H1 (cell line): ENCODE measurements at regions not wholly inside any gene's neighbourhood (a gene's known extent, or its start where the extent isn't known, plus 50 kb on each side); places are given as distances from the start of the nearest gene placed in this dataset.

Source experiments
- CTCF ChIA-PET: fragments of 300-600 bp; sonication (Branson Sonifier 250); formaldehyde crosslinking; loops from one replicate; lab custom pipeline; 2021; ENCODE audit not compliant: partially characterized antibody; lab: Charles Lee
- POLR2A ChIA-PET: fragments of 300-600 bp; sonication (Branson Sonifier 250); formaldehyde crosslinking; loops from one replicate; lab custom pipeline; 2021; ENCODE audit warnings: inconsistent platforms; ENCODE audit not compliant: partially characterized antibody; lab: Charles Lee
- DNase-seq, 2 experiments: peaks; one replicate each; pipeline versions ENCODE4 v3.0.0 to v3.0.0-alpha.2; 2010 to 2022; ENCODE audit warnings: low spot score in 2 of 2, low read depth in 1 of 2, mixed read lengths in 1 of 2
- FAIRE-seq: peaks from 2 replicates; lab custom pipeline; 2011; peaks lifted over from hg19 to GRCh38; lab: Jason Lieb, UNC
- H2AFZ ChIP-seq: 2 replicates; pipeline ENCODE4 v1.8.1; 2012; ENCODE audit warnings: low read length, inconsistent platforms
- H2AK5ac ChIP-seq: 2 replicates; pipeline ENCODE4 v1.6.1; 2013; ENCODE audit warnings: low read depth, low read length
- H2BK120ac ChIP-seq: replicated peaks from 2 replicates; pipeline ENCODE3; 2013; ENCODE audit warnings: low read depth, low read length, inconsistent platforms
- H2BK12ac ChIP-seq: 2 replicates; pipeline ENCODE4 v1.6.1; 2013; ENCODE audit warnings: low read depth, low read length
- H2BK15ac ChIP-seq: 2 replicates; pipeline ENCODE4 v1.6.1; 2013; ENCODE audit warnings: low read length
- H2BK20ac ChIP-seq: 2 replicates; pipeline ENCODE4 v1.6.1; 2013; ENCODE audit warnings: low read length
- H2BK5ac ChIP-seq: 2 replicates; pipeline ENCODE4 v1.6.1; 2013; ENCODE audit warnings: low read depth, low read length
- H3K14ac ChIP-seq: 2 replicates; pipeline ENCODE4 v1.6.1; 2013; ENCODE audit warnings: inconsistent platforms; ENCODE audit not compliant: insufficient read length
- H3K18ac ChIP-seq: 2 replicates; pipeline ENCODE4 v1.6.1; 2013; ENCODE audit warnings: low read length; ENCODE audit errors: extremely low read depth
- H3K23ac ChIP-seq: 2 replicates; pipeline ENCODE4 v1.6.1; 2013; ENCODE audit warnings: inconsistent platforms; ENCODE audit not compliant: insufficient read length
- H3K23me2 ChIP-seq: 2 replicates; pipeline ENCODE4 v1.6.1; 2013; ENCODE audit warnings: low read depth, low read length
- H3K27ac ChIP-seq: 2 replicates; pipeline ENCODE4 v1.6.1; 2011; ENCODE audit warnings: low read depth, low read length, inconsistent platforms
- H3K27me3 ChIP-seq, 4 experiments: replicated peaks in 1 of 4; 1 replicate in 1 of 4; 2 replicates in 3 of 4; pipeline versions ENCODE4 v1.6.1 to v1.8.1; 2011 to 2013; ENCODE audit warnings: low read length in 3 of 4, mild to moderate bottlenecking in 3 of 4, inconsistent platforms in 2 of 4, mixed read lengths in 2 of 4, moderate library complexity in 1 of 4; ENCODE audit not compliant: control insufficient read depth in 3 of 4, insufficient read depth in 3 of 4; ENCODE audit errors: extremely low read depth in 1 of 4
- H3K36me3 ChIP-seq, 4 experiments: 2 replicates each; pipeline versions ENCODE4 v1.6.1 to v1.8.1; 2011 to 2013; ENCODE audit warnings: mild to moderate bottlenecking in 4 of 4, low read length in 3 of 4, moderate library complexity in 2 of 4, control low read depth in 1 of 4, inconsistent platforms in 1 of 4; ENCODE audit not compliant: insufficient read depth in 4 of 4, control insufficient read depth in 2 of 4
- H3K4ac ChIP-seq: replicated peaks from 2 replicates; pipeline ENCODE3; 2013; ENCODE audit warnings: low read length, low read depth, mixed read lengths, inconsistent platforms; ENCODE audit not compliant: insufficient read length
- H3K4me1 ChIP-seq, 4 experiments: replicated peaks in 1 of 4; 1 replicate in 1 of 4; 2 replicates in 3 of 4; pipeline versions ENCODE4 v1.6.1 to v1.8.1; 2011 to 2013; ENCODE audit warnings: low read length in 3 of 4, inconsistent platforms in 2 of 4, mixed read lengths in 1 of 4; ENCODE audit not compliant: insufficient read depth in 4 of 4, control insufficient read depth in 3 of 4
- H3K4me2 ChIP-seq, 2 experiments: 2 replicates each; pipeline versions ENCODE4 v1.6.1 to v1.8.1; 2011 to 2013; ENCODE audit warnings: low read depth in 2 of 2, low read length in 2 of 2, control low read depth in 1 of 2, inconsistent platforms in 1 of 2, mild to moderate bottlenecking in 1 of 2; ENCODE audit not compliant: insufficient read depth in 1 of 2
- H3K4me3 ChIP-seq, 4 experiments: fragments of 200-600, 300-600 bp in 1 of 4; sonication (generic), shearing (Covaris generic), sonication (Bioruptor Twin) in 1 of 4; 2 replicates each; pipeline versions ENCODE4 v1.5.1 to v1.8.1; 2011 to 2016; ENCODE audit warnings: low read length in 4 of 4, low read depth in 3 of 4, control low read depth in 2 of 4, inconsistent platforms in 2 of 4, mild to moderate bottlenecking in 2 of 4, mixed read lengths in 1 of 4, moderate library complexity in 1 of 4; ENCODE audit not compliant: insufficient read depth in 2 of 4; ENCODE audit errors: extremely low read depth in 1 of 4
- H3K56ac ChIP-seq: replicated peaks from 2 replicates; pipeline ENCODE3; 2013; ENCODE audit warnings: low read depth, mild to moderate bottlenecking, mixed read lengths, low read length, inconsistent platforms; ENCODE audit not compliant: insufficient read length
- H3K79me1 ChIP-seq: 2 replicates; pipeline ENCODE4 v1.6.1; 2013; ENCODE audit warnings: low read depth, low read length, control low read depth
- H3K79me2 ChIP-seq, 2 experiments: 2 replicates each; pipeline versions ENCODE4 v1.6.1 to v1.8.1; 2012 to 2013; ENCODE audit warnings: low read length in 2 of 2, mild to moderate bottlenecking in 2 of 2, inconsistent platforms in 1 of 2; ENCODE audit not compliant: insufficient read depth in 2 of 2, control insufficient read depth in 1 of 2
- H3K9ac ChIP-seq, 4 experiments: replicated peaks in 1 of 4; 1 replicate in 1 of 4; 2 replicates in 3 of 4; pipeline versions ENCODE4 v1.6.1 to v1.8.1; 2011 to 2013; ENCODE audit warnings: low read depth in 3 of 4, low read length in 3 of 4, control low read depth in 2 of 4, mild to moderate bottlenecking in 2 of 4, moderate library complexity in 2 of 4, inconsistent platforms in 1 of 4; ENCODE audit errors: extremely low read depth in 1 of 4
- H3K9me3 ChIP-seq, 2 experiments: 2 replicates each; pipeline versions ENCODE4 v1.6.1 to v1.8.1; 2012 to 2013; ENCODE audit warnings: mild to moderate bottlenecking in 2 of 2, moderate library complexity in 2 of 2, control low read depth in 1 of 2, inconsistent platforms in 1 of 2, low read depth in 1 of 2, low read length in 1 of 2, mixed read lengths in 1 of 2; ENCODE audit not compliant: insufficient read depth in 2 of 2
- H4K20me1 ChIP-seq, 2 experiments: replicated peaks in 1 of 2; 2 replicates each; pipeline versions ENCODE3 to v1.8.1; 2011 to 2013; ENCODE audit warnings: inconsistent platforms in 2 of 2, low read length in 2 of 2, mild to moderate bottlenecking in 1 of 2; ENCODE audit not compliant: insufficient read depth in 2 of 2, control insufficient read depth in 1 of 2
- H4K5ac ChIP-seq: 2 replicates; pipeline ENCODE4 v1.6.1; 2013; ENCODE audit warnings: low read length, low read depth, mixed read lengths, inconsistent platforms; ENCODE audit not compliant: insufficient read length
- H4K8ac ChIP-seq: 2 replicates; pipeline ENCODE4 v1.8.0; 2013; ENCODE audit warnings: mild to moderate bottlenecking, moderate library complexity, low read length, inconsistent platforms; ENCODE audit not compliant: insufficient read depth; ENCODE audit errors: extremely low read depth
- H4K91ac ChIP-seq: replicated peaks from 2 replicates; pipeline ENCODE3; 2013; ENCODE audit warnings: low read length, mixed read lengths, inconsistent platforms; ENCODE audit not compliant: insufficient read length
- CHD2 ChIP-seq: IDR thresholded peaks from 2 replicates; pipeline ENCODE4 v1.6.1; 2012; ENCODE audit warnings: low read length, improper control_type of control experiment
- KDM1A ChIP-seq: fragments of 200-600, 300-600 bp; sonication (generic); IDR thresholded peaks from 2 replicates; pipeline ENCODE4 v1.7.1; 2016; ENCODE audit warnings: mild to moderate bottlenecking, low read length, borderline replicate concordance
- TAF1 ChIP-seq: IDR thresholded peaks from 2 replicates; pipeline ENCODE4 v1.6.1; 2011; ENCODE audit warnings: mild to moderate bottlenecking, low read depth, low read length
- TCF12 ChIP-seq: IDR thresholded peaks from 2 replicates; pipeline ENCODE4 v1.6.1; 2011; ENCODE audit warnings: low read depth, mild to moderate bottlenecking, low read length
- TEAD4 ChIP-seq: IDR thresholded peaks from 2 replicates; pipeline ENCODE4 v1.6.1; 2012; ENCODE audit warnings: low read depth, low read length, inconsistent platforms, mixed read lengths
- WGBS, 2 experiments: shearing (Covaris generic) in 1 of 2; methylation state at CpG; one replicate each; pipeline versions ENCODE4 v1.1.6 to v1.1.7; 2013 to 2015; ENCODE audit warnings: low lambda C conversion rate in 2 of 2, mixed read lengths in 2 of 2, inconsistent platforms in 1 of 2, low coverage in 1 of 2, missing lambda C conversion rate in 1 of 2; ENCODE audit not compliant: insufficient replicate concordance in 2 of 2, insufficient coverage in 1 of 2, insufficient read length in 1 of 2; ENCODE audit errors: extremely low coverage in 1 of 2, missing lambda C conversion rate in 1 of 2; 5-methylcytosine and 5-hydroxymethylcytosine counted together
- TF ChIP-seq, protein P1 (sequence below), 3 experiments: IDR thresholded peaks; 1 replicate in 2 of 3; 2 replicates in 1 of 3; pipeline versions ENCODE4 v1.5.1 to v1.6.1; 2011; ENCODE audit warnings: low read length in 3 of 3, mild to moderate bottlenecking in 3 of 3, inconsistent platforms in 2 of 3, low read depth in 1 of 3, moderate library complexity in 1 of 3; ENCODE audit not compliant: insufficient read depth in 1 of 3; ENCODE audit errors: control extremely low read depth in 1 of 3
- TF ChIP-seq, protein P2 (sequence below): IDR thresholded peaks from 2 replicates; pipeline ENCODE4 v1.6.1; 2012; ENCODE audit warnings: low read length, inconsistent platforms

DNA sequence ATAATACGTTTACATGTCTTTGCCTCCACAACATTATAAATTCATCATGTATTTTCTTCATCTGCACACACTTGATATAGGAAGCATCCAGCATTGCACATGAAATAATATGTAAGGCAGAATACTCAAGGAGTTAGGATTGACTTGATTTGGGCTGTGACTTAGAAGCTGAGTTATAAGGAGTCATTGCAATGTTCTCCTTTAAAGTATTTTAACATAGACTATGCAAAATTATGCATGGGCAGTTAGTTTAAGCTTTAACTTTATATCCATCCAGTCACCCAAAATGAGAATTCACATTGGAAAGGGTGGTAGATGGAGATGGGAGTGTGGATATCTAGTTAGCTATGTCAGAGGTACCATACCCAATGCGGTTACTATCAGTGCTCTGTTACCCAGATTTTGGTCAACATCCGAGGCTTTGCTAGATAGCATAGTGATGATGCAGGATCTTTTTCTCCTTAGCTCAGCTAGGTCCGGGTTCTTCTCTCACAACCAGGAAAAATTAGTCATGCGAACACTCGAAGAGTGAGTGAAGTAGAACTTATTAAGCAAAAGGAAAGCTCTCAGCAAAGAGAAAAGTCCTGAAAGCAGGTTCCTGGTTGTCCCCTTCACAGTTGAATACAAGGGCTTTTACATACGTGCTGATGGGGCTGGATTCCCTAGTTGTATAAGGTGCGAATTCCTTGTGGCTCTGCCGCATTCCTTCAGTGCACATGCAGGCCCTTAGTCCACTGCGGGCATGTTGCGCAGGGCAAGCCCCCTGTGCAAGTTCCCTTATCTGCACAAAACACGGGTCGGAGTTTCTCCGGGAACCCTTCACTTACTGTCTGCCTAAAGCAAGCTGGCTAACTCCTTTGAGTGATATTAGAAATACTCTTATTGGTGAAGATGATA lies 73.1 kb upstream of the FAM20A start:
- no peak overlapping the region for H3K4me3 ChIP-seq
- H3K4ac ChIP-seq = no peak overlapping the region
- H2BK15ac ChIP-seq = no peak overlapping the region
- H3K18ac ChIP-seq = no peak overlapping the region
- no peak overlapping the region for H2BK5ac ChIP-seq
- H3K23me2 ChIP-seq = no peaks in the 10 kb centered on the region
- CTCF ChIA-PET = interaction anchor here (0.6 to 1.6 kb wide), 3 partner anchors 17 to 101 kb away, joined by 3 read pairs; no protein-coding TSS in a partner anchor
- H3K27ac ChIP-seq = no peak overlapping the region
- 93% methylated on average over 14 of the region's 14 CpGs; no CpG with 5 or more reads in 1 of the 2 experiments for WGBS, 2 experiments
- H4K8ac ChIP-seq = no peak overlapping the region
- H2AFZ ChIP-seq = no peak overlapping the region
- no peaks in the 10 kb centered on the region for H3K27me3 ChIP-seq
- TF ChIP-seq, protein P1, sequence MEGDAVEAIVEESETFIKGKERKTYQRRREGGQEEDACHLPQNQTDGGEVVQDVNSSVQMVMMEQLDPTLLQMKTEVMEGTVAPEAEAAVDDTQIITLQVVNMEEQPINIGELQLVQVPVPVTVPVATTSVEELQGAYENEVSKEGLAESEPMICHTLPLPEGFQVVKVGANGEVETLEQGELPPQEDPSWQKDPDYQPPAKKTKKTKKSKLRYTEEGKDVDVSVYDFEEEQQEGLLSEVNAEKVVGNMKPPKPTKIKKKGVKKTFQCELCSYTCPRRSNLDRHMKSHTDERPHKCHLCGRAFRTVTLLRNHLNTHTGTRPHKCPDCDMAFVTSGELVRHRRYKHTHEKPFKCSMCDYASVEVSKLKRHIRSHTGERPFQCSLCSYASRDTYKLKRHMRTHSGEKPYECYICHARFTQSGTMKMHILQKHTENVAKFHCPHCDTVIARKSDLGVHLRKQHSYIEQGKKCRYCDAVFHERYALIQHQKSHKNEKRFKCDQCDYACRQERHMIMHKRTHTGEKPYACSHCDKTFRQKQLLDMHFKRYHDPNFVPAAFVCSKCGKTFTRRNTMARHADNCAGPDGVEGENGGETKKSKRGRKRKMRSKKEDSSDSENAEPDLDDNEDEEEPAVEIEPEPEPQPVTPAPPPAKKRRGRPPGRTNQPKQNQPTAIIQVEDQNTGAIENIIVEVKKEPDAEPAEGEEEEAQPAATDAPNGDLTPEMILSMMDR (IDR thresholded peaks at IDR 0.05; ENCODE audit: control extremely low read depth in 1 of 3, insufficient read depth in 1 of 3, low read depth in 1 of 3, low read length in 3 of 3) = no peak
- no peak for TF ChIP-seq TAF1
- TF ChIP-seq KDM1A = no peak
- TF ChIP-seq CHD2 = no peak
- TF ChIP-seq TCF12 = no peak
- TF ChIP-seq TEAD4 = no peak
- TF ChIP-seq, protein P2, sequence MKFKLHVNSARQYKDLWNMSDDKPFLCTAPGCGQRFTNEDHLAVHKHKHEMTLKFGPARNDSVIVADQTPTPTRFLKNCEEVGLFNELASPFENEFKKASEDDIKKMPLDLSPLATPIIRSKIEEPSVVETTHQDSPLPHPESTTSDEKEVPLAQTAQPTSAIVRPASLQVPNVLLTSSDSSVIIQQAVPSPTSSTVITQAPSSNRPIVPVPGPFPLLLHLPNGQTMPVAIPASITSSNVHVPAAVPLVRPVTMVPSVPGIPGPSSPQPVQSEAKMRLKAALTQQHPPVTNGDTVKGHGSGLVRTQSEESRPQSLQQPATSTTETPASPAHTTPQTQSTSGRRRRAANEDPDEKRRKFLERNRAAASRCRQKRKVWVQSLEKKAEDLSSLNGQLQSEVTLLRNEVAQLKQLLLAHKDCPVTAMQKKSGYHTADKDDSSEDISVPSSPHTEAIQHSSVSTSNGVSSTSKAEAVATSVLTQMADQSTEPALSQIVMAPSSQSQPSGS = no peak
- no peak overlapping the region for H2BK120ac ChIP-seq
- FAIRE-seq (no peak), DNase-seq (no peak)
- H3K79me1 ChIP-seq = no peaks in the 10 kb centered on the region
- H3K56ac ChIP-seq = no peak overlapping the region
- no peak overlapping the region for H2BK20ac ChIP-seq
- no peak overlapping the region for H3K23ac ChIP-seq
- H3K9ac ChIP-seq = no peak overlapping the region
- no peaks in the 10 kb centered on the region for H3K4me1 ChIP-seq
- POLR2A ChIA-PET = no interaction called here
- H3K79me2 ChIP-seq = no peaks in the 10 kb centered on the region
- H3K14ac ChIP-seq = no peak overlapping the region
- H2AK5ac ChIP-seq = no peak overlapping the region
- no peak overlapping the region for H4K91ac ChIP-seq
- no peak overlapping the region for H2BK12ac ChIP-seq
- H3K4me2 ChIP-seq = no peak overlapping the region
- no peaks in the 10 kb centered on the region for H3K36me3 ChIP-seq
- H4K20me1 ChIP-seq = no peaks in the 10 kb centered on the region
- no peaks in the 10 kb centered on the region for H3K9me3 ChIP-seq
- H4K5ac ChIP-seq = no peak overlapping the region
